NCI-H69 (cell line): ENCODE measurements at regions not wholly inside any gene's neighbourhood (a gene's known extent, or its start where the extent isn't known, plus 50 kb on each side); places are given as distances from the start of the nearest gene placed in this dataset.

Experiments used
- DNase-seq: peaks from one replicate; lab custom pipeline; 2025; lab: John Stamatoyannopoulos, UW

GRCh38 chr22:27348634-27349033 is 452.9 kb downstream of the MN1 start:
- no peak for DNase-seq

GRCh38 chr22:27349456-27349855 is 452.1 kb downstream of the MN1 start:
- no peak for DNase-seq

- no peak for DNase-seq
Observed at GRCh38 chr22:27350306-27350705, 451.2 kb downstream of the MN1 start.

DNA sequence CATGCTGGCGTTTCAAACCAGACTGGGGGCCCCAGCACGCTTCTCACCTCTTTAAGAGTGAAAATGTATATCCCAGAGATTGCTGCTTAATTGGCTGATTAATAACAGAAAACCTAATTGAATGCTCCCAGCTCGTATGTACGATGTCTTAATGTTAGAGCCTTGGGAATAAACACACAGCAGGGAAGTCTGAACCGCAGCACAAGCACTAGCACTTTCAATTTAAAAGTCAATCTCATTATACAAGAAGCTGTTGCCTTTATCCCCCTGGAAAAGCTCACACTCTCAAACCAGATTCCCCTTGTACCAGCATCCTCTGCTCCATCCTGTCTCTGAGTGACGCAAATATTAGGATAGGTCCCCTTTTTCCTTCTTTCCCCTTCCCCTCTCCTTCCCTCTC is 449.1 kb downstream of the MN1 start:
- no peak for DNase-seq

DNA sequence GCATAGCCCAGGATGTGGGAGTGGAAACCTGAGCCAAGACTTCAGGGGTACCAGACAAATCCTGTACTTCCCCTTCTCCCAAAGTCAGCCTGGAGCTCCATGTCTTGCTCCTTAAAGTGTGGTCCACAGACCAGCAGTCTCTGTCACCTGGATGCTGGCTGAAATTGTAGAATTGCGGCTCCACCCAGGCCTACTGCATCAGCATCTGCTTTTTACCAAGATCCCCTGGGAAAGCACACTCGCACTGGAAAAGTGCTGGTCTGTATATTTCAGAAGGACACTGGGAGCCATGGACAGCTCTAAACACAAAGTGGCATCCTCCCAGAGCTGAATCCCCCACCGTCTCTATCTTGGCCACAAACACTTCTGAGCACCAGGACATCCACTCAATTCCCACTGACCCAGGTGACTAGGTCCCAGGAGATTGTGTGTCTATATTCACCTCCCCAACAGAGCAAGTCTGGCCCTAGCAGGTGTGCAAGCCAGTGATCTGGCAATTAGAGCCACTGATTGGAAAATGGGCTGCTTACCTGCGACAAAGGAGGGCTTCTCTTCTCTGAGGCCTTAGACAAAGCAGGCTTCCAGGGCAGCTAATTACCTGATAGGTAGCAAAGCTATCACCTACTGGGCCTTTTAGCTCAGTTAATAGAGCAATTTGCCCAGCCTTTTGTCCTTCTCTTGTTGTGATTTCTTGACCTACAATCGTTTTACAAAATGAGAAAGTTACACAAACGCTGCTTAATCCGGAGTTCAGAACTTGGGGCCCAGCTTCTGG is 443.3 kb downstream of the MN1 start:
- DNase-seq = peak; percentile 64

GRCh38 chr22:27370269-27370668 is 431.3 kb downstream of the MN1 start:
- no peak for DNase-seq

- DNase-seq = no peak
Observed at GRCh38 chr22:27370987-27371386, 430.6 kb downstream of the MN1 start.

GRCh38 chr22:27372364-27372763 is 429.2 kb downstream of the MN1 start:
- no peak for DNase-seq

- DNase-seq = peak; percentile 47
Observed at GRCh38 chr22:27372969-27373670, 428.4 kb downstream of the MN1 start.

GRCh38 chr22:27377501-27378295 is 423.9 kb downstream of the MN1 start:
- DNase-seq = peak; percentile 59

DNA sequence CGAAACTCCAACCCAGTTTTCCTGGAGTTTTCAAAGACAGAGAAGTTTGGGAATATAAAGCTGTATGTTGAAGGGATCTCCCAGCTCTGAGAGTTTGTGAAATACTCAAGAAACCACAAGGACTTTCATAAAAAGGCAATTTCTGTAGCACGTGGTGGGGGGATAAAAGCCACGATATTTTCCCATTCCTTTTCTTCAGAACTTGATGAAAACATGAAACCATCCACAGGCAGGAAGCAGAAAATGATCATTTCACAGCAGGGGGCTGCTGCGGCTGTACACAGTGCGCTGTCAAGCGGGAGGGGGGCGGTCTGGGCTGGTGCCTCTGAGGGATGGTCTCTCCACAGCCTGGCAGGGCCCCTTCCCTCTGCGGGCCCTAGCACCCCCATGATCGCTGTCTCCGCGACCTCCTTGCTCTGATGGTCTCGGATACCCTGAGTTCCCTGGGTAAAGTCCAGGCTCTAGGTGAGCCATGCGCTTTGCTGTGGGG is 423.2 kb downstream of the MN1 start:
- DNase-seq = peak; percentile 16

DNA sequence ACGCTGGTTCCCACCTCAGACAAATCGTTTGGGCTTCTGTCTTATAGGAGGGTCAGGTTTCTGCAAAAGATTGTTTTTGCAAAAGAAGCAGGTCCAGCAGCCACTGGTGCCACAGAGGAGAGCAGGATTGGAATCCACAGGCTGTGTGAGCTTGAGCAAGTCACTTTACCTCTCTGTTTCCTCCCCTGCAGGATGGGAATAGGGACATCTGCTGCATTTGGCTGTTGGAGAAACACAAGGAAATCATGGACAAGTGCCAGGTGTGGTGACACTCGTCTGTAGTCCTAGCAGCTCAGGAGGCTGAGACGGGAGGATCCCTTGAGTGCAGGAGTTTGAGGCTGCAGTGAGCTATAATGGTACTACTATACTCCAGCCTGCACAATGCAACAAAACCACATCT is 422.6 kb downstream of the MN1 start:
- DNase-seq = no peak

DNA sequence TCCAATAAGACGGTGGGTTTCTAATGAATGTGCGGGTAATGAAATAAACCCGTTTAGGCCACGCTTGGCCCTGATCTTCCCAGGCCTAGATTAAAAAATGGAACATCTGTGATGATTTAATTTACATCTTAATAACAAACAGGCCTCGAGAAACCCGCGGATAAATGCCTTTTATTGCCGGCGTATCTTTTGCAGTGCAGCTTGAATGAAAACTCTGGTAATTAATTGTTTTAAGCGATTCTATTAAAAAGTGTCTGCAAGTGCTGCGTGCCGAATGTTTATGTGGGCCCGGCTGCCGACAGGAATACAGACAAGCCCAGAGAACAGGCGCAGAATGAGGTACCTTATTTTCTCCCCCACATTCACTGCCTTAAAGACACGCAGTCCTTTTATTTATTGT is 420.7 kb downstream of the MN1 start:
- DNase-seq = no peak

DNA sequence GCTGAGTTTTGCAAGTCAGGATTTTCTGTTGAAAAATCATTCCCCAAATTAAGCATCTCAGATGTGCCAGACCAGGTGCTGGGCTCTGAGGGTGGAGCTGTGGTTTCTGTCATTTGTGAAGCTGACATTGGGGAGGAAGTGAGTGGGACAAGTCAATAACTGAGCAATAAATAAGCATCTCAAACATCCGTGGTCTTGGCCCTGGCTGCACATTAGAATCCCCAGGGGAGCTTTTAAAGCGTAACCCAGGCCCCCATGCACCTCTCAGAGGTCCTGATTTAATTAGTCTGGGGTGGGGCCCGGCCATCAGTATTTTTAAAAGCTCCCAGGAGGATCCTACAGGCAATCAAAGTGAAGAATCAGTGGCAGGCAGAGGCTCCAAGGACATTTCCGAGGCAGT is 420.0 kb downstream of the MN1 start:
- DNase-seq = peak; percentile 24

GRCh38 chr22:27381960-27382742 is 419.4 kb downstream of the MN1 start:
- DNase-seq = no peak

DNA sequence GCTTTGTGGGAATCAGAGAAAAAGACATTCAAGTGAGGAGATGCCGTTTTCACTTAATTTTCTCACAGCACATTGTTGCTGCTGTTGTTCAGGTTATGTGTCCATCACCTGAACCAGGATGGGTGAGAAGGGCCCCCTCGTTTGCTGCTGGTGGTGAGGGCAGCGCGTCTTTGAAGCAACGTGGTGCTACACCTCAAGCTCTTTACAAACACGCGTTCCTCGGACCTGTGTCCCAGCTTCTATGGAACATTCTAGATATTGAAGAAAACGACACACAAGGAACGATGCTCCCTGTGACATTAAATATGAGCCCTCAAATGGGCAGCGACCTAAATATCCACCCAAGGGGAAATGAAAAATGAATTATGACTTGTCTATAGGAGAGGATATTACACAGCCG is 418.6 kb downstream of the MN1 start:
- no peak for DNase-seq

DNA sequence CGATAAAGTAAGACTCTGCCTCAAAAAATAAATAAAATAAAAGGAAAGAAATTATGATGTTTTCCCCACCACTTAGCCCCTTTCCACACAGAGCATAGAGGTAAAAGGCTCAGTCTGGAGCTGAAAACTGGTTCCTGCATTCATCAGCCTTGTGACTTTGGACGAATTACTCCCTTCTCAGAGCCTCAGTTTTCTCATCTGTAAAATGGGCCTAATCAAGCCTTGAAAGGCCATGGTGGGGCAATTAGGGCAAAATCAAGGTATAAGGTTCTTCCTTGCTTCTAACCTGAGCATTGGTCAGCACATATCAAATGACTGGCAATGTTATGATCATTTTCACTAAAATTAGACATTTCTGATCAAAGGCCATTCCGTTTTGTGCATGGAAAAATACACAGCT is 417.7 kb downstream of the MN1 start:
- no peak for DNase-seq

DNA sequence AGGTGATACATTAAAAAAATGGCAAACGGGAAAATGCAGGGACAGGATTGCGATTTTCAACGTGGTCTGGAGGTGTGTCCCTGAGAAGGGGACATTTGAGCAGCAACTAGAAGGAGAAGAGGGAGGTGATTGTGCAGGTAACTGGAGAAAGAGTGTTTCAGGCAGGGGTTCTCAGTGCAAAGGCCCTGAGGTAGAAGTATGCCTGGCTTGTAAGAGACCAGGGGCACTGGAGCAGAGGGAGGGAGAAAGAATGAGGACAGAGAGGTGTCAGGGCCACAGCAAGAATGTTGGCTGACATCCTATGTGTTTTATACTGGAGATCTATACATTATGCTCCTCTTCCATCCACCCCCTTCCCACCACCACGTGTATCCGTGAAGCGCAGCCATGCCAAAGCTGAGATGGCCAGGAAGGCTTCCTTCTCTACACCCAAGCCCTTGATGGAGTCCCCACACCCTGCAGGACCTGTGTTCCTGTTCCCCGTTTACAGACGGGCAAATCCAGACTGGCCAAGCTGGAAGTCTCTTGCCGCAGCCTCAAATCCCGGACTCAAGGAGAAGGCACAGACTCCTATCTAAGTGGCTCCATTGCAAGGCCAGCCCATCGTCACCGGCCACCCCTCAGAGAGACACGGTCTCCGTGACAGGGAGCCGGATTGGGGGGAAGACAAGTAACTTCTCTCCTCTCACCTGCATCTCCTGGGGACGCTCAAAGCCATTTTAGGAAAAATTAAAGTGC is 416.1 kb downstream of the MN1 start:
- no peak for DNase-seq

- DNase-seq = peak; percentile 20
Observed at GRCh38 chr22:27386186-27386585, 415.4 kb downstream of the MN1 start.

DNA sequence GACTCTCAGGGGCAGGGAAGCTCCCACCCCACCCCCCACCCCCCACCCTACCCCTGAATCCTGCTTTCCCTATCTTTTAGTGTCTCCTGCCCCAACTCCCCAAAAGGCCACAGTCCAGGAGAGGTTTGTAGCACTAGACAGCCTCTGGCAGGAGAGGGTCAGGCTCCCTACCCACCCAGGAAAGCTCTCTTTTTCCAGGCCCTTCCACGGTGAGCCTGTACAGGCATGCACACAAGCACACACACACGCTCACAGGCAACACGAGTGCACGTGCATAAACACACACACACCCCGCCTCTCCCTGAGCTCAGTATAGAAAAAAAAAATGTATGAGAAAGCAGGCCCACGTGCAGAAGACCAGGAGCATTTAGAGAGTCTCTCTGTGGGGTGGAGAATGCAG is 414.0 kb downstream of the MN1 start:
- no peak for DNase-seq

DNA sequence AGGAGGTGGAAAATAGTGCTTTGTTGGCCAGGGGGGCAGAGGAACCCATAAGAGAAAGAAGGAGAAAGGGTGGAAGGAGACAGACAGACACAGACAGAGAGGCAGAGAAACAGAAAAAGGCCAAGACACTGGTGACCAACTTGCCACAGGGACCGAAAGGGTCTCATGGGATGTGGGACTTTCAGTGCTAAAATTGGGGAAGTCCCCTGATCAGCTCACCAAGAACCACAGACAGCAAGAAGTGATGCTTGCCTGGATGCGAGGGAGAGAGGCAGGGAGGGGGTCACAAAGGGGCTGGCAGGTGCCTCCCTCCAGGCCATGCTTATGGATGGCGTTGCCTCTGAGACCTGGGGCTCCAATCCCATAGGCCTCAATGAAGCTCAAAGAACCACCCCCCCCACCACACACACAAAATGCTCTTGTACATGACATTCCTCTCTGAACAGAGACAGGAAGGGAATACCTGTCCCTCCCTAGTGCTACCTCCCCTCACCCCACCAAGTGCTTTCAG is 413.4 kb downstream of the MN1 start:
- DNase-seq = no peak
